IMR-90 (cell line): ENCODE measurements at regions not wholly inside any gene's neighbourhood (a gene's known extent, or its start where the extent isn't known, plus 50 kb on each side); places are given as distances from the start of the nearest gene placed in this dataset.

Experiments used
- ATAC-seq: fragments of 200-7000 bp; cut with Tn5 transposase; 2 replicates; pipeline ENCODE4 v1.9.1; 2020; ENCODE audit warnings: low read depth, mild to moderate bottlenecking, moderate library complexity
- BruUV-seq: library from RNA; stranded (reverse); fragments of 400-500 nt; replicated peaks from 2 replicates; lab custom pipeline; 2021; lab: Mats Ljungman, UMichigan
- CTCF ChIA-PET: fragments of 300-600 bp; formaldehyde crosslinking; extraction: SDS; loops from one replicate; lab custom pipeline; 2021; ENCODE audit warnings: antibody characterized with exemption; lab: Yijun Ruan, JAX
- POLR2A ChIA-PET: fragments of 300-600 bp; sonication (Branson Sonifier 250); formaldehyde crosslinking; loops from one replicate; lab custom pipeline; 2022; ENCODE audit warnings: antibody characterized with exemption; ENCODE audit not compliant: unreplicated experiment; lab: Charles Lee
- DNase-seq: peaks from one replicate; pipeline ENCODE4 v3.0.0; 2013
- H2AFZ ChIP-seq: replicated peaks from 2 replicates; pipeline ENCODE3; 2013; ENCODE audit warnings: low read length, mild to moderate bottlenecking; ENCODE audit not compliant: poor library complexity
- H2AK5ac ChIP-seq: 2 replicates; pipeline ENCODE4 v1.6.1; 2013; ENCODE audit warnings: low read depth, low read length, inconsistent platforms
- H2AK9ac ChIP-seq: replicated peaks from 2 replicates; pipeline ENCODE3; 2013; ENCODE audit warnings: mild to moderate bottlenecking, low read depth, low read length, moderate library complexity; ENCODE audit not compliant: poor library complexity
- H2BK120ac ChIP-seq: 2 replicates; pipeline ENCODE4 v1.6.1; 2013; ENCODE audit warnings: low read depth, low read length, inconsistent platforms
- H2BK15ac ChIP-seq: 3 replicates; pipeline ENCODE4 v1.6.1; 2013; ENCODE audit warnings: low read depth, low read length, inconsistent platforms
- H2BK20ac ChIP-seq: 2 replicates; pipeline ENCODE4 v1.6.1; 2013; ENCODE audit warnings: low read depth, mild to moderate bottlenecking, inconsistent platforms, low read length, moderate library complexity
- H2BK5ac ChIP-seq: 2 replicates; pipeline ENCODE4 v1.6.1; 2013; ENCODE audit warnings: mild to moderate bottlenecking, low read depth, low read length, inconsistent platforms; ENCODE audit not compliant: poor library complexity, severe bottlenecking
- H3K14ac ChIP-seq: replicated peaks from 2 replicates; pipeline ENCODE4 v1.6.1; 2013; ENCODE audit warnings: low read depth, low read length, inconsistent platforms
- H3K18ac ChIP-seq: 2 replicates; pipeline ENCODE4 v1.6.1; 2013; ENCODE audit warnings: low read depth, low read length, control low read depth
- H3K23ac ChIP-seq: 2 replicates; pipeline ENCODE4 v1.6.1; 2013; ENCODE audit warnings: low read depth, low read length, inconsistent platforms
- H3K27ac ChIP-seq: 2 replicates; pipeline ENCODE4 v1.5.1; 2013; ENCODE audit warnings: mild to moderate bottlenecking, control low read depth, low read length; ENCODE audit not compliant: insufficient read depth
- H3K27me3 ChIP-seq: 2 replicates; pipeline ENCODE4 v1.6.1; 2013; ENCODE audit warnings: low read length; ENCODE audit not compliant: control insufficient read depth, insufficient read depth
- H3K36me3 ChIP-seq: 2 replicates; pipeline ENCODE4 v1.6.1; 2013; ENCODE audit warnings: low read length, mixed read lengths; ENCODE audit not compliant: control insufficient read depth, insufficient read depth
- H3K4ac ChIP-seq: 2 replicates; pipeline ENCODE4 v1.6.1; 2013; ENCODE audit warnings: low read depth, low read length, inconsistent platforms
- H3K4me1 ChIP-seq: 2 replicates; pipeline ENCODE4 v1.6.1; 2013; ENCODE audit warnings: low read length, mixed read lengths; ENCODE audit not compliant: control insufficient read depth, insufficient read depth
- H3K4me2 ChIP-seq: 2 replicates; pipeline ENCODE4 v1.6.1; 2013; ENCODE audit warnings: low read depth, mild to moderate bottlenecking, control low read depth, low read length, moderate library complexity
- H3K4me3 ChIP-seq: 2 replicates; pipeline ENCODE4 v1.5.1; 2013; ENCODE audit warnings: low read depth, mild to moderate bottlenecking, control low read depth, low read length, moderate library complexity; ENCODE audit not compliant: insufficient read depth
- H3K56ac ChIP-seq: 2 replicates; pipeline ENCODE4 v1.6.1; 2013; ENCODE audit warnings: low read length, inconsistent platforms; ENCODE audit not compliant: insufficient read depth; ENCODE audit errors: extremely low read depth
- H3K79me1 ChIP-seq, 2 experiments: 2 replicates each; pipeline ENCODE4 v1.6.1; 2013; ENCODE audit warnings: low read length in 2 of 2, inconsistent platforms in 1 of 2, low read depth in 1 of 2
- H3K9ac ChIP-seq: 2 replicates; pipeline ENCODE4 v1.6.1; 2013; ENCODE audit warnings: low read depth, low read length, control low read depth
- H3K9me1 ChIP-seq: 2 replicates; pipeline ENCODE4 v1.6.1; 2013; ENCODE audit warnings: low read length, inconsistent platforms; ENCODE audit not compliant: insufficient read depth
- H3K9me3 ChIP-seq: 2 replicates; pipeline ENCODE4 v1.6.1; 2013; ENCODE audit warnings: low read length; ENCODE audit not compliant: control insufficient read depth, insufficient read depth
- H4K20me1 ChIP-seq: 2 replicates; pipeline ENCODE4 v1.6.1; 2013; ENCODE audit warnings: low read length, inconsistent platforms; ENCODE audit not compliant: insufficient read depth
- H4K5ac ChIP-seq: 2 replicates; pipeline ENCODE4 v1.6.1; 2013; ENCODE audit warnings: mild to moderate bottlenecking, low read depth, low read length, control low read depth
- H4K8ac ChIP-seq, 2 experiments: 2 replicates each; pipeline ENCODE4 v1.6.1; 2013; ENCODE audit warnings: low read depth in 2 of 2, low read length in 2 of 2, control low read depth in 1 of 2, inconsistent platforms in 1 of 2
- H4K91ac ChIP-seq: 2 replicates; pipeline ENCODE4 v1.6.1; 2013; ENCODE audit warnings: low read depth, low read length, inconsistent platforms; ENCODE audit not compliant: insufficient read depth
- ELK1 ChIP-seq: fragments of 150-350 bp; IDR thresholded peaks from 2 replicates; pipeline ENCODE4 v1.6.1; 2016; ENCODE audit warnings: low read depth, mild to moderate bottlenecking, low read length, moderate library complexity, borderline replicate concordance
- RAD21 ChIP-seq: IDR thresholded peaks from 2 replicates; pipeline ENCODE4 v1.6.1; 2012; ENCODE audit warnings: low read length, improper control_type of control experiment
- RFX5 ChIP-seq: IDR thresholded peaks from 2 replicates; pipeline ENCODE4 v1.8.0; 2012; ENCODE audit warnings: low read depth, mild to moderate bottlenecking, low read length, moderate library complexity
- whole genome bisulfite sequencing, 2 experiments: methylation state at CpG; one replicate each; pipeline versions ENCODE4 v1.1.5 to v1.1.7; 2013; ENCODE audit warnings: missing lambda C conversion rate in 2 of 2; ENCODE audit not compliant: insufficient read length in 1 of 2; ENCODE audit errors: extremely low coverage in 2 of 2; 5-methylcytosine and 5-hydroxymethylcytosine counted together
- dilution Hi-C: fragments of 300-500 bp; cut with HindIII; formaldehyde crosslinking; loops from one replicate; pipeline ENCODE4 v1.14.3; 2018; ENCODE audit warnings: low sequenced_read_pairs; ENCODE audit not compliant: unreplicated experiment
- in situ Hi-C: fragments of 300-500 bp; cut with MboI; formaldehyde crosslinking; loops from 3 replicates; pipeline ENCODE4 v1.14.3; 2019; ENCODE audit warnings: low sequenced_read_pairs, inconsistent platforms, mixed read lengths
- intact Hi-C: fragments of 100-400 bp; cut with micrococcal nuclease; formaldehyde crosslinking; loops from 2 replicates; pipeline ENCODE4 v1.10.0; 2022

GRCh38 chr2:204389856-204390255, 155.4 kb upstream of the PARD3B start:
- no peak overlapping the region for H4K5ac ChIP-seq
- in situ Hi-C loops: no loop called here
- no peaks in the 10 kb centered on the region for H3K9me3 ChIP-seq
- ATAC-seq (no peak), DNase-seq (no peak)
- no peaks in the 10 kb centered on the region for H4K20me1 ChIP-seq
- ChIA-PET CTCF (interaction anchor here (0.7 kb wide), 1 partner anchor 9 kb away, joined by 3 read pairs; no protein-coding TSS in a partner anchor), POLR2A (no interaction called here)
- TF ChIP-seq RAD21 (no peak), ELK1 (no peak), RFX5 (no peak)
- no peak overlapping the region for H3K14ac ChIP-seq
- no peak overlapping the region for H2BK20ac ChIP-seq
- H3K36me3 ChIP-seq: no peaks in the 10 kb centered on the region
- H3K4me1 ChIP-seq: no peaks in the 10 kb centered on the region
- no peak overlapping the region for H2BK5ac ChIP-seq
- H2AK9ac ChIP-seq: no peak overlapping the region
- H3K18ac ChIP-seq: no peak overlapping the region
- H3K4me3 ChIP-seq: no peak overlapping the region
- dilution Hi-C loops: no loop called here
- no peak overlapping the region for H2AK5ac ChIP-seq
- no peak overlapping the region for H4K8ac ChIP-seq
- no peak overlapping the region for H2AFZ ChIP-seq
- no peaks in the 10 kb centered on the region for H3K9me1 ChIP-seq
- WGBS, 2 experiments: no CpG with 5 or more reads among the region's 1 CpG
- peak overlapping the region; percentile 7; the same call in 1 of the 2 replicates for H3K23ac ChIP-seq
- no peak overlapping the region for H2BK15ac ChIP-seq
- H3K4ac ChIP-seq: peak overlapping the region; percentile 4; the same call in 1 of the 2 replicates
- H3K9ac ChIP-seq: no peak overlapping the region
- H3K27ac ChIP-seq: no peak overlapping the region
- no peak overlapping the region for H2BK120ac ChIP-seq
- no peak overlapping the region for H4K91ac ChIP-seq
- BruUV-seq: no TSS peak
- H3K4me2 ChIP-seq: no peak overlapping the region
- no peaks in the 10 kb centered on the region for H3K79me1 ChIP-seq
- intact Hi-C loops: no loop called here
- no peaks in the 10 kb centered on the region for H3K27me3 ChIP-seq
- H3K56ac ChIP-seq: no peak overlapping the region
